Germinal center (tissue), 1 donor: ENCODE measurements at regions not wholly inside any gene's neighbourhood (a gene's known extent, or its start where the extent isn't known, plus 50 kb on each side); places are given as distances from the start of the nearest gene placed in this dataset.
"Not testable (repeated sequence)": the region's sequence is repeated elsewhere in the genome, so short reads cannot be mapped to it uniquely, and the experiment has no call there.

Experiments
- DNase-seq: peaks from one replicate; pipeline ENCODE4 v3.0.0; 2012; ENCODE audit warnings: mixed read lengths, low spot score

- DNase-seq, result no peak
These were observed 69.8 kb downstream of the GADD45G start for GRCh38 chr9:89674667-89675057.

- DNase-seq, result no peak
These were observed 70.4 kb downstream of the GADD45G start for GRCh38 chr9:89675058-89675742.

- no peak for DNase-seq
These were observed 71.5 kb downstream of the GADD45G start for GRCh38 chr9:89676281-89676680.

- no peak for DNase-seq
These were observed 73.0 kb downstream of the GADD45G start for GRCh38 chr9:89677702-89678395.

- no peak for DNase-seq
These were observed 73.7 kb downstream of the GADD45G start for GRCh38 chr9:89678396-89679015.

GRCh38 chr9:89679016-89679415 lies 74.2 kb downstream of the GADD45G start:
- no peak for DNase-seq

GRCh38 chr9:89679581-89679980 lies 74.8 kb downstream of the GADD45G start:
- no peak for DNase-seq

GRCh38 chr9:89680547-89681467 lies 76.0 kb downstream of the GADD45G start:
- no peak for DNase-seq

GRCh38 chr9:89681468-89681859 lies 76.7 kb downstream of the GADD45G start:
- not testable (repeated sequence) for DNase-seq

- DNase-seq, result no peak
These were observed 78.8 kb downstream of the GADD45G start for GRCh38 chr9:89683626-89684025.

GRCh38 chr9:89684218-89684617 lies 79.4 kb downstream of the GADD45G start:
- no peak for DNase-seq

- no peak for DNase-seq
These were observed 80.3 kb downstream of the GADD45G start for GRCh38 chr9:89684912-89685636.

GRCh38 chr9:89685698-89686097 lies 80.9 kb downstream of the GADD45G start:
- no peak for DNase-seq

- DNase-seq, result no peak
These were observed 81.3 kb downstream of the GADD45G start for GRCh38 chr9:89686126-89686525.

GRCh38 chr9:89686621-89687020 lies 81.8 kb downstream of the GADD45G start:
- DNase-seq, result no peak

- no peak for DNase-seq
These were observed 82.4 kb downstream of the GADD45G start for GRCh38 chr9:89687188-89687587.

GRCh38 chr9:89687848-89688247 lies 83.0 kb downstream of the GADD45G start:
- DNase-seq, result no peak

- DNase-seq, result not testable (repeated sequence)
These were observed 84.5 kb downstream of the GADD45G start for GRCh38 chr9:89689321-89689720.

GRCh38 chr9:89690334-89690912 lies 85.6 kb downstream of the GADD45G start:
- DNase-seq, result no peak

- DNase-seq, result no peak
These were observed 90.7 kb downstream of the GADD45G start for GRCh38 chr9:89695441-89695891.

GRCh38 chr9:89695979-89696378 lies 91.2 kb downstream of the GADD45G start:
- not testable (repeated sequence) for DNase-seq
